Calu3 (cell line): ENCODE measurements at regions not wholly inside any gene's neighbourhood (a gene's known extent, or its start where the extent isn't known, plus 50 kb on each side); places are given as distances from the start of the nearest gene placed in this dataset.

Source experiments
- BruUV-seq: library from RNA; stranded (reverse); fragments of 400-500 nt; replicated peaks from 2 replicates; lab custom pipeline; 2021; lab: Mats Ljungman, UMichigan
- CTCF ChIA-PET: fragments of 300-600 bp; sonication (Branson Sonifier 250); formaldehyde crosslinking; loops from one replicate; lab custom pipeline; 2022; ENCODE audit warnings: antibody characterized with exemption; lab: Charles Lee
- DNase-seq: peaks from one replicate; pipeline ENCODE4 v3.0.0; 2022
- H3K27ac Mint-ChIP-seq: one replicate; pipeline ENCODE4 v1.8.0; 2022; ENCODE audit warnings: mixed read lengths; ENCODE audit not compliant: unreplicated experiment
- H3K27me3 Mint-ChIP-seq: one replicate; pipeline ENCODE4 v1.8.0; 2022; ENCODE audit warnings: mixed read lengths; ENCODE audit not compliant: unreplicated experiment
- H3K36me3 Mint-ChIP-seq: one replicate; pipeline ENCODE4 v1.8.0; 2022; ENCODE audit warnings: mild to moderate bottlenecking, moderate library complexity, mixed read lengths; ENCODE audit not compliant: insufficient read depth, unreplicated experiment
- H3K4me1 Mint-ChIP-seq: one replicate; pipeline ENCODE4 v1.8.0; 2022; ENCODE audit warnings: mild to moderate bottlenecking, low read depth, mixed read lengths; ENCODE audit not compliant: unreplicated experiment
- H3K4me3 Mint-ChIP-seq: one replicate; pipeline ENCODE4 v1.8.0; 2022; ENCODE audit warnings: mild to moderate bottlenecking, low read depth, moderate library complexity, mixed read lengths; ENCODE audit not compliant: unreplicated experiment
- H3K9me3 Mint-ChIP-seq: one replicate; pipeline ENCODE4 v1.8.0; 2022; ENCODE audit warnings: low read depth, mixed read lengths; ENCODE audit not compliant: unreplicated experiment
- intact Hi-C: fragments of 100-400 bp; cut with micrococcal nuclease; formaldehyde crosslinking; loops from one replicate; pipeline ENCODE4 v1.10.0; 2022; ENCODE audit not compliant: unreplicated experiment
- TF ChIP-seq, protein P1 (sequence below): fragments of 200-600 bp; IDR thresholded peaks from one replicate; pipeline ENCODE4 v1.8.0; 2022; ENCODE audit warnings: antibody characterized with exemption; ENCODE audit not compliant: unreplicated experiment

DNA sequence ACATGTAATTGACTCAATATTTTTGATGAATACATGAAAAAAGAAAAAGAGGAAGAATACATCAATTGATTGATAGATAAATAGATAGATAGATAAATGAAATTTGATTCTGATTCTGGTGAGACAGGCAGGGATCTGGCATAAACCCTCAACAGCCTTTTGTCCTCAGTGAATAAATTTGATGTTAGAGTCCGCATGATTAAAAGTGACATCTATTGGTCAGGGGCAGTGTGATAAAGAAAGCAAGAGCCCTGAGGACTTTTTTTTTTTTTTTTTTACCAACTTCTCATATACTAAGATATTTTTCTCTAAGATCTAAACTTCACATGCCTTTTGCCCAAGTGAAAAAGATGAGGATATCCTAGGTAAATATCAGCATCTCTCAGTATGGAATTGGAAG lies 216.4 kb downstream of the LRRC3B start:
- H3K4me3 Mint-ChIP-seq = no peak overlapping the region
- TF ChIP-seq, protein P1, sequence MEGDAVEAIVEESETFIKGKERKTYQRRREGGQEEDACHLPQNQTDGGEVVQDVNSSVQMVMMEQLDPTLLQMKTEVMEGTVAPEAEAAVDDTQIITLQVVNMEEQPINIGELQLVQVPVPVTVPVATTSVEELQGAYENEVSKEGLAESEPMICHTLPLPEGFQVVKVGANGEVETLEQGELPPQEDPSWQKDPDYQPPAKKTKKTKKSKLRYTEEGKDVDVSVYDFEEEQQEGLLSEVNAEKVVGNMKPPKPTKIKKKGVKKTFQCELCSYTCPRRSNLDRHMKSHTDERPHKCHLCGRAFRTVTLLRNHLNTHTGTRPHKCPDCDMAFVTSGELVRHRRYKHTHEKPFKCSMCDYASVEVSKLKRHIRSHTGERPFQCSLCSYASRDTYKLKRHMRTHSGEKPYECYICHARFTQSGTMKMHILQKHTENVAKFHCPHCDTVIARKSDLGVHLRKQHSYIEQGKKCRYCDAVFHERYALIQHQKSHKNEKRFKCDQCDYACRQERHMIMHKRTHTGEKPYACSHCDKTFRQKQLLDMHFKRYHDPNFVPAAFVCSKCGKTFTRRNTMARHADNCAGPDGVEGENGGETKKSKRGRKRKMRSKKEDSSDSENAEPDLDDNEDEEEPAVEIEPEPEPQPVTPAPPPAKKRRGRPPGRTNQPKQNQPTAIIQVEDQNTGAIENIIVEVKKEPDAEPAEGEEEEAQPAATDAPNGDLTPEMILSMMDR = no peak
- BruUV-seq = no TSS peak

GRCh38 chr3:26840272-26840870 lies 217.8 kb downstream of the LRRC3B start:
- CTCF ChIA-PET = no interaction called here
- intact Hi-C loops = no loop called here
- Mint-ChIP-seq H3K4me3 (peak overlapping the region; percentile 55), H3K36me3 (peaks cover 5% of the 10 kb centered on the region), H3K4me1 (peaks cover 11% of the 10 kb centered on the region), H3K27me3 (no peaks in the 10 kb centered on the region), H3K9me3 (peaks cover 5% of the 10 kb centered on the region), H3K27ac (peak overlapping the region; percentile 81)
- BruUV-seq = no TSS peak
- TF ChIP-seq, protein P1 = no peak
- DNase-seq = peak; percentile 53

More for the DNA sequence above, 216.4 kb downstream of the LRRC3B start:
- intact Hi-C loops = no loop called here
- no peak for DNase-seq
- H3K9me3 Mint-ChIP-seq = peaks cover 5% of the 10 kb centered on the region
- no peaks in the 10 kb centered on the region for H3K27me3 Mint-ChIP-seq
- H3K27ac Mint-ChIP-seq = no peak overlapping the region
- H3K4me1 Mint-ChIP-seq = peaks cover 11% of the 10 kb centered on the region
- peaks cover 5% of the 10 kb centered on the region for H3K36me3 Mint-ChIP-seq
- CTCF ChIA-PET = no interaction called here

GRCh38 chr3:26845194-26845593 lies 222.6 kb downstream of the LRRC3B start:
- no peak for DNase-seq
- TF ChIP-seq, protein P1 = no peak
- intact Hi-C loops = no loop called here
- H3K27me3 Mint-ChIP-seq = no peaks in the 10 kb centered on the region
- peaks cover 5% of the 10 kb centered on the region for H3K36me3 Mint-ChIP-seq
- no peak overlapping the region for H3K4me3 Mint-ChIP-seq
- H3K9me3 Mint-ChIP-seq = no peaks in the 10 kb centered on the region
- no TSS peak for BruUV-seq
- CTCF ChIA-PET = no interaction called here
- no peak overlapping the region for H3K27ac Mint-ChIP-seq
- peaks cover 9% of the 10 kb centered on the region for H3K4me1 Mint-ChIP-seq

- Mint-ChIP-seq H3K9me3 (no peaks in the 10 kb centered on the region), H3K27ac (no peak overlapping the region), H3K36me3 (no peaks in the 10 kb centered on the region), H3K4me3 (no peak overlapping the region), H3K4me1 (no peaks in the 10 kb centered on the region), H3K27me3 (no peaks in the 10 kb centered on the region)
- intact Hi-C loops = no loop called here
- TF ChIP-seq, protein P1 = no peak
- DNase-seq = no peak
- no TSS peak for BruUV-seq
- CTCF ChIA-PET = interaction anchor here (0.8 kb wide), 1 partner anchor 10 kb away, joined by 3 read pairs; no protein-coding TSS in a partner anchor
Measured at GRCh38 chr3:26847680-26848079, 225.1 kb downstream of the LRRC3B start.
